Fibroblast of the aortic adventitia (primary cell): ENCODE measurements at regions not wholly inside any gene's neighbourhood (a gene's known extent, or its start where the extent isn't known, plus 50 kb on each side); places are given as distances from the start of the nearest gene placed in this dataset.

Experiments used
- DNase-seq: peaks from one replicate; pipeline ENCODE4 v3.0.0-alpha.2; 2010; ENCODE audit warnings: low read depth
- H3K4me3 ChIP-seq: 2 replicates; pipeline ENCODE4 v1.5.1; 2011; ENCODE audit warnings: low read depth, mild to moderate bottlenecking, control low read depth, low read length, moderate library complexity
- TF ChIP-seq, protein P1 (sequence below): IDR thresholded peaks from 2 replicates; pipeline ENCODE4 v1.5.1; 2011; ENCODE audit warnings: mild to moderate bottlenecking, low read length, control low read depth, inconsistent platforms; ENCODE audit not compliant: insufficient read depth

DNA sequence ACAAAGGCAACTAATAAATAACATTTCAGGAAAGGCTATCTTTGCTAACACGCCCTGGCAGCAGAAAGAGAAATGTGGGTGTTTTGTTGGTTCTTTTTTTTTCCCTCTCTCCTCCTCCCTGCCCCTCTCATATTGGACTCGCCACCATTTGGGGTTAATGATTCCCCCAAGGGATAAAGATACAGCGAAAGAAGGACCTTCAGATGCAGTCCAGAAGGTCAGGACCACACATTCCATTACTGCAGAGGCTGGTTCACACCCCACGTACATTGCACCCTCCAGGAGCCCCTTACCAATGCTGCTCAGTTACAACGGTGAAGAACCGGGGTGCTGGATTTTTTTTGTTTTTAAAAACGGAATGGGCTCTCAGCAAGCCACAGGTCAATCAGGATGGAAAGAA, 156.9 kb upstream of the TIAM1 start:
- no peak for DNase-seq
- TF ChIP-seq, protein P1, sequence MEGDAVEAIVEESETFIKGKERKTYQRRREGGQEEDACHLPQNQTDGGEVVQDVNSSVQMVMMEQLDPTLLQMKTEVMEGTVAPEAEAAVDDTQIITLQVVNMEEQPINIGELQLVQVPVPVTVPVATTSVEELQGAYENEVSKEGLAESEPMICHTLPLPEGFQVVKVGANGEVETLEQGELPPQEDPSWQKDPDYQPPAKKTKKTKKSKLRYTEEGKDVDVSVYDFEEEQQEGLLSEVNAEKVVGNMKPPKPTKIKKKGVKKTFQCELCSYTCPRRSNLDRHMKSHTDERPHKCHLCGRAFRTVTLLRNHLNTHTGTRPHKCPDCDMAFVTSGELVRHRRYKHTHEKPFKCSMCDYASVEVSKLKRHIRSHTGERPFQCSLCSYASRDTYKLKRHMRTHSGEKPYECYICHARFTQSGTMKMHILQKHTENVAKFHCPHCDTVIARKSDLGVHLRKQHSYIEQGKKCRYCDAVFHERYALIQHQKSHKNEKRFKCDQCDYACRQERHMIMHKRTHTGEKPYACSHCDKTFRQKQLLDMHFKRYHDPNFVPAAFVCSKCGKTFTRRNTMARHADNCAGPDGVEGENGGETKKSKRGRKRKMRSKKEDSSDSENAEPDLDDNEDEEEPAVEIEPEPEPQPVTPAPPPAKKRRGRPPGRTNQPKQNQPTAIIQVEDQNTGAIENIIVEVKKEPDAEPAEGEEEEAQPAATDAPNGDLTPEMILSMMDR = no peak
- H3K4me3 ChIP-seq = no peak overlapping the region

DNA sequence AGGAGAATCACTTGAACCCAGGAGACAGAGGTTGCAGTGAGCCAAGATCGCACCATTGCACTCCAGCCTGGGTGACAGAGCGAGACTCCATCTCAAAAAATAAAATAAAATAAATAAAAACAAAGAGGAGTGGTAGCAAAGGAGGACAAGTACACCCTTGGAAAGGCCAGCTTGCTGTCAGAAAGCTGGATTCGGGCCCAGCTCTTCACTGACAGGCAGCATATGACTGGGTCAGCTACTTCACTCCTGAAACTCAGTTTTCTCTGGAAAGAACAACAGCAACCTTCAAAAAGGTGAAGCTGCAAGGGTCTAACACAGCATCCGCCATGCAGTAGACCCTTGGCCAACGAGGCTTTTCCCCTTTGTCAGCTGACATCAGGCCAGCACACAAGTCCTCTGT, 156.0 kb upstream of the TIAM1 start:
- TF ChIP-seq, protein P1 = no peak
- no peak overlapping the region for H3K4me3 ChIP-seq
- no peak for DNase-seq

DNA sequence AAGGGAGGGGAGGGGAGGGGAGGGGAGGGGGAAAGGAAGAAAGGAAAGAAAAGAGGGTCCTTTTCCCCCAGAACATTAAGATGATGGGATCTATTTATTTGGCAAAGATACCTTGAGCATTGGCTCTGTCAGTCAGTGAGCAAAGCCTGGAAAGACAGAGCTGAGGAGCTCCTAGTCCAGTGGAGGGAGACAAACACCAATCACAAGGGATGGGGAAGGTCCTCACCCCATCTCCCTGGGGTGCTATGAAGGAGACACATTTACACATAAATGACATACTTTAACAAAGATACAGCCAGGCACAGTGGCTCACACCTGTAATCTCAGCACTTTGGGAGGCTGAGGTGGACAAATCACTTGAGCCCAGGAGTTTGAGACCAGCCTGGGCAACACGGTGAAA, 154.9 kb upstream of the TIAM1 start:
- DNase-seq = no peak
- TF ChIP-seq, protein P1 = no peak
- H3K4me3 ChIP-seq = no peak overlapping the region

DNA sequence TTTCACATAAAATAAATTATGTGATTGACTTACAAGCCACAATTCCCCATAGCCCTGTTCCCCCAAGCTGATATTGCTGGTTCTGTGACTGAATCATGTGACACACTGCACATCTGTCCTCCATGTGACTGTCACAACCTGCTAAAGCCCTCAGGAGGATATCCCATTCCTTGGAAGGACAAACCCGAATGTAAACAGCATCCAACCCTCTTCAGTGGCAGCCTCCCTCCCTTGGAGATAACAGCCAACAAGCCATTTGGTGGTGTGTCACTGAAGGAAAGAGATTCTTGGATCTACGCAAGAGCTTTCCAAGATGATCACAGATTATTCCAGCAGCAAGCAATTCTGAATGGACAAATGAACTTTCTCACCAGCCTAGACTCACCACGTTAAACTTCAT, 153.9 kb upstream of the TIAM1 start:
- DNase-seq = no peak
- TF ChIP-seq, protein P1 = no peak
- no peak overlapping the region for H3K4me3 ChIP-seq

DNA sequence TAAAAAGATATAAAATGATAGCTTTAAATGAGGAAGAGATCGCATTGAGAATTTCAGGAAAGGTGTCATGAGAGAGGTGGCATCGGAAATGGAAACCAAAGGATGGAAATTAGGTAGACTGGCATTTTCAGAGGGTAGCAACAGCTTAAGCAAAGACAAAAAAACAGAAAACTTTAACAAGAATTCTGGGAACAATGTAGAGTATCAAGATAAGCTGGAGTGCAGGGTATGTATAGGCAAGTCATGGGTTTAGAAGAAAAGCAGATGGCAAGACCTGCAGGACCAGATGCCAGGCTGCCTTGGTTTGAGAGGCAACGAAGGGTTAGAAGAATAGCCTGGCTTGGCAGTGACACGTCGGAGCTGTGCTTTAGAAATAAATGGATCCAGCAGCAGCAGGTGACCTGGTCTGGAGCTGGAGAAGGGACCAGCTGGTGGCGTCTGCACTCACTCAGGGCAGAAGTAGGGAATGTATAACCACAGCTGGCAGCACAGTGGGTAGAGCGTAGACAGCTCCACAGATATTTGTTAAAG, 149.4 kb upstream of the TIAM1 start:
- no peak for DNase-seq
- TF ChIP-seq, protein P1 = no peak
- H3K4me3 ChIP-seq = no peak overlapping the region

DNA sequence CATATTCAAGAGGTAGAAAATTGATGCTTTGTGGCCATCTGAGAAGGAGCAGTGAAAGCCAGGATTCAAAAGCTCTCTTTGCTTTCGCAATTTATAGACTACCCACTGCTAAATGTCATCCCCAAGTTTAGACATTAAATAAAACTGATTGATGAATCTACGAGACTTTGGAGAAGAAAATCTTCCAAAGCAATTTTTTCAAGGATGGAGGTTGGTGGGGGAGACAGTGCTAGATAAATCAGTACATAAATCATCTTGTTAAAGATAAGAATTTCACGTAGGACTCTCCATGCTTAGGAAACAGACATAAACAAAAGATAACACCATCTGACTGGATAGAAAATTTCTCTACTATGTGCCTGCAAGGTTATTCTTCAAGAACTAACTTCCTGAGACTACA, 147.6 kb upstream of the TIAM1 start:
- DNase-seq = peak; percentile 2
- TF ChIP-seq, protein P1 = no peak
- H3K4me3 ChIP-seq = no peak overlapping the region

DNA sequence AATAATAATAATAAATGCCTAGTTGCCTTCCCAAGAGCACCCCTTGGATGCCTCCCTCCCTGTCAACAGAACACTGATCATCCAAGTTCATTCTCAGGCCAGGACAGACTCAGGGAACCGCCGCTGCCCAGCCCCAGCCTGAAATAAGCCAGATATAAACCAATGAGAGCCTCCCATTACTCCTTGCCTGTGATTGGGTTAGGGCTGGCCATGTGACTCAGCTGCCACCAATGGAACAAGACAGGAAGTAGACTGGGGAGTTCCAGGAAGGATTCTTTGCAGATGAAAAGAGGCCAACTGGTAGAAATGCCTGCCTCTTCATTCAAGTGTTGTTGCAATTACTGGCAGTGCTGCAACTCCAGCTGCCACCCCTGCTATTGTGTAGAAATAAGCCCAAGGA, 146.4 kb upstream of the TIAM1 start:
- TF ChIP-seq, protein P1 = no peak
- H3K4me3 ChIP-seq = no peak overlapping the region
- no peak for DNase-seq
